Neural progenitor cell (in vitro differentiated cells): ENCODE measurements at regions not wholly inside any gene's neighbourhood (a gene's known extent, or its start where the extent isn't known, plus 50 kb on each side); places are given as distances from the start of the nearest gene placed in this dataset.

Source experiments
- DNase-seq: peaks from one replicate; pipeline ENCODE4 v3.0.0-alpha.2; 2016; ENCODE audit warnings: low spot score
- H2AFZ ChIP-seq: fragments of 200-600 bp; sonication (generic); replicated peaks from 2 replicates; pipeline ENCODE4 v1.6.1; 2016; ENCODE audit warnings: antibody characterized with exemption
- H3F3A ChIP-seq: fragments of 200-600 bp; sonication (generic); 2 replicates; pipeline ENCODE4 v1.6.1; 2016; ENCODE audit warnings: antibody characterized with exemption, low read depth
- H3K27ac ChIP-seq: fragments of 200-600 bp; sonication (generic); 2 replicates; pipeline ENCODE4 v1.5.1; 2016; ENCODE audit warnings: mild to moderate bottlenecking
- H3K27me3 ChIP-seq: fragments of 200-600 bp; sonication (generic); 2 replicates; pipeline ENCODE4 v1.6.1; 2016; ENCODE audit warnings: mild to moderate bottlenecking, moderate library complexity
- H3K36me3 ChIP-seq: fragments of 200-600 bp; sonication (generic); 2 replicates; pipeline ENCODE4 v1.5.1; 2016
- H3K4me1 ChIP-seq: fragments of 200-600 bp; sonication (generic); 2 replicates; pipeline ENCODE4 v1.6.1; 2016; ENCODE audit warnings: mixed run types
- H3K4me2 ChIP-seq: fragments of 200-600 bp; sonication (generic); 2 replicates; pipeline ENCODE4 v1.6.1; 2016
- H3K4me3 ChIP-seq: fragments of 200-600 bp; sonication (generic); 2 replicates; pipeline ENCODE4 v1.5.1; 2016
- H3K79me2 ChIP-seq: fragments of 200-600 bp; sonication (generic); 2 replicates; pipeline ENCODE4 v1.6.1; 2016; ENCODE audit warnings: low read depth
- H3K9ac ChIP-seq: fragments of 200-600 bp; sonication (generic); 2 replicates; pipeline ENCODE4 v1.6.1; 2016
- H3K9me3 ChIP-seq: fragments of 200-600 bp; sonication (generic); 2 replicates; pipeline ENCODE4 v1.5.1; 2016; ENCODE audit warnings: low read depth
- H4K20me1 ChIP-seq: fragments of 200-600 bp; sonication (generic); 2 replicates; pipeline ENCODE4 v1.6.1; 2016; ENCODE audit warnings: low read depth
- H3K27ac Mint-ChIP-seq: 3 replicates; pipeline ENCODE4 v1.8.0; 2021; ENCODE audit warnings: mixed read lengths
- H3K27me3 Mint-ChIP-seq: 2 replicates; pipeline ENCODE4 v1.8.0; 2022; ENCODE audit warnings: low read depth, mild to moderate bottlenecking, inconsistent platforms, moderate library complexity, mixed read lengths; ENCODE audit not compliant: insufficient read depth
- H3K36me3 Mint-ChIP-seq: 3 replicates; pipeline ENCODE4 v1.8.0; 2021; ENCODE audit warnings: mixed read lengths
- H3K4me1 Mint-ChIP-seq: 3 replicates; pipeline ENCODE4 v1.8.0; 2021; ENCODE audit warnings: mixed read lengths
- H3K4me3 Mint-ChIP-seq: 3 replicates; pipeline ENCODE4 v1.8.0; 2021; ENCODE audit warnings: mild to moderate bottlenecking, moderate library complexity, mixed read lengths
- H3K9me3 Mint-ChIP-seq: 3 replicates; pipeline ENCODE4 v1.8.0; 2020; ENCODE audit warnings: mixed read lengths
- EZH2 ChIP-seq: fragments of 200-600 bp; sonication (generic); IDR thresholded peaks from 2 replicates; pipeline ENCODE4 v1.6.1; 2017; ENCODE audit warnings: antibody characterized with exemption, mild to moderate bottlenecking, moderate library complexity
- EZH2phosphoT487 ChIP-seq: fragments of 200-600 bp; sonication (generic); IDR thresholded peaks from 2 replicates; pipeline ENCODE4 v1.6.1; 2017; ENCODE audit warnings: antibody characterized with exemption
- TF ChIP-seq, protein P1 (sequence below): fragments of 200-600 bp; sonication (generic); IDR thresholded peaks from 2 replicates; pipeline ENCODE4 v1.5.1; 2017; ENCODE audit warnings: antibody characterized with exemption, mild to moderate bottlenecking

DNA sequence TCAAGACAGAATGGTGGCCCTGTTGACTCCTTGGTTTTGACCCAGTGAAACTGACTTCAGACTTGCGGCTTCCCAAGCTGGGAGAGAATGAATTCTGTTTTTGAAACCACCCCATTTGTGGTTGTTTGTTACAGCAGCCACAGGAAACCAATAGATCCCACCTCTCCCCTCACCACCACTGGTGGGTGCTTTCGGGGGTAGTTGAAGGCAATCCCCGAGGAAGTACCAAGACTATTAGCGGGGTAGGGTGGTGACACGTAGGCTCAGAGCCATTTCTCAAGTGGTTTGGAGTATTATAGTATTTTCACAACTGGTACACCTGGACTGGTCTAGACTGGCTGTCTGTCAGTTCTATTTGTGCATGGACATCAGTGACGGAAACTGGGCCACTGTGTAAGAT is 189.1 kb upstream of the RBPJ start:
- Mint-ChIP-seq H3K4me1 (no peaks in the 10 kb centered on the region), H3K36me3 (no peaks in the 10 kb centered on the region), H3K4me3 (no peak overlapping the region), H3K9me3 (peaks cover 2% of the 10 kb centered on the region), H3K27ac (no peak overlapping the region), H3K27me3 (no peaks in the 10 kb centered on the region)
- no peaks in the 10 kb centered on the region for H3K27me3 ChIP-seq
- no peaks in the 10 kb centered on the region for H4K20me1 ChIP-seq
- TF ChIP-seq EZH2phosphoT487 (no peak), EZH2 (no peak)
- TF ChIP-seq, protein P1, sequence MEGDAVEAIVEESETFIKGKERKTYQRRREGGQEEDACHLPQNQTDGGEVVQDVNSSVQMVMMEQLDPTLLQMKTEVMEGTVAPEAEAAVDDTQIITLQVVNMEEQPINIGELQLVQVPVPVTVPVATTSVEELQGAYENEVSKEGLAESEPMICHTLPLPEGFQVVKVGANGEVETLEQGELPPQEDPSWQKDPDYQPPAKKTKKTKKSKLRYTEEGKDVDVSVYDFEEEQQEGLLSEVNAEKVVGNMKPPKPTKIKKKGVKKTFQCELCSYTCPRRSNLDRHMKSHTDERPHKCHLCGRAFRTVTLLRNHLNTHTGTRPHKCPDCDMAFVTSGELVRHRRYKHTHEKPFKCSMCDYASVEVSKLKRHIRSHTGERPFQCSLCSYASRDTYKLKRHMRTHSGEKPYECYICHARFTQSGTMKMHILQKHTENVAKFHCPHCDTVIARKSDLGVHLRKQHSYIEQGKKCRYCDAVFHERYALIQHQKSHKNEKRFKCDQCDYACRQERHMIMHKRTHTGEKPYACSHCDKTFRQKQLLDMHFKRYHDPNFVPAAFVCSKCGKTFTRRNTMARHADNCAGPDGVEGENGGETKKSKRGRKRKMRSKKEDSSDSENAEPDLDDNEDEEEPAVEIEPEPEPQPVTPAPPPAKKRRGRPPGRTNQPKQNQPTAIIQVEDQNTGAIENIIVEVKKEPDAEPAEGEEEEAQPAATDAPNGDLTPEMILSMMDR = no peak
- H3K9me3 ChIP-seq = no peaks in the 10 kb centered on the region
- H3K4me3 ChIP-seq = no peak overlapping the region
- no peak overlapping the region for H3K27ac ChIP-seq
- no peak overlapping the region for H3K4me2 ChIP-seq
- no peaks in the 10 kb centered on the region for H3F3A ChIP-seq
- no peaks in the 10 kb centered on the region for H3K79me2 ChIP-seq
- no peak overlapping the region for H2AFZ ChIP-seq
- no peaks in the 10 kb centered on the region for H3K4me1 ChIP-seq
- no peak for DNase-seq
- no peak overlapping the region for H3K9ac ChIP-seq
- no peaks in the 10 kb centered on the region for H3K36me3 ChIP-seq

- Mint-ChIP-seq H3K9me3 (peaks cover 2% of the 10 kb centered on the region), H3K36me3 (no peaks in the 10 kb centered on the region), H3K27me3 (no peaks in the 10 kb centered on the region), H3K4me1 (no peaks in the 10 kb centered on the region), H3K4me3 (no peak overlapping the region), H3K27ac (no peak overlapping the region)
- Histone ChIP-seq H3K79me2 (no peaks in the 10 kb centered on the region), H3K4me3 (no peak overlapping the region), H3K4me2 (no peak overlapping the region), H4K20me1 (no peaks in the 10 kb centered on the region), H2AFZ (no peak overlapping the region), H3K27ac (no peak overlapping the region), H3K4me1 (no peaks in the 10 kb centered on the region), H3F3A (no peaks in the 10 kb centered on the region), H3K9ac (no peak overlapping the region), H3K27me3 (no peaks in the 10 kb centered on the region), H3K36me3 (no peaks in the 10 kb centered on the region), H3K9me3 (no peaks in the 10 kb centered on the region)
- no peak for DNase-seq
- TF ChIP-seq EZH2 = no peak
- TF ChIP-seq, protein P1 = no peak
- TF ChIP-seq EZH2phosphoT487 = no peak
Observed at GRCh38 chr4:26132858-26133257, 188.0 kb upstream of the RBPJ start.

- no peak overlapping the region for H3K9ac ChIP-seq
Observed at GRCh38 chr4:26133840-26134239, 187.0 kb upstream of the RBPJ start.

More at GRCh38 chr4:26133840-26134239, 187.0 kb upstream of the RBPJ start:
- H3K4me3 ChIP-seq = no peak overlapping the region
- no peaks in the 10 kb centered on the region for H3K9me3 ChIP-seq
- H4K20me1 ChIP-seq = no peaks in the 10 kb centered on the region
- no peak for DNase-seq
- no peaks in the 10 kb centered on the region for H3K27me3 ChIP-seq
- H3K36me3 ChIP-seq = no peaks in the 10 kb centered on the region
- no peak overlapping the region for H3K27ac Mint-ChIP-seq
- no peaks in the 10 kb centered on the region for H3K4me1 Mint-ChIP-seq
- no peak overlapping the region for H3K4me3 Mint-ChIP-seq
- no peaks in the 10 kb centered on the region for H3K79me2 ChIP-seq
- no peaks in the 10 kb centered on the region for H3F3A ChIP-seq
- H3K4me1 ChIP-seq = no peaks in the 10 kb centered on the region
- no peaks in the 10 kb centered on the region for H3K27me3 Mint-ChIP-seq
- peaks cover 2% of the 10 kb centered on the region for H3K9me3 Mint-ChIP-seq
- no peak overlapping the region for H3K27ac ChIP-seq
- TF ChIP-seq, protein P1 = no peak
- H3K36me3 Mint-ChIP-seq = no peaks in the 10 kb centered on the region
- H2AFZ ChIP-seq = no peak overlapping the region
- no peak overlapping the region for H3K4me2 ChIP-seq
